UCSD-AML1 (cell line): ENCODE measurements at regions not wholly inside any gene's neighbourhood (a gene's known extent, or its start where the extent isn't known, plus 50 kb on each side); places are given as distances from the start of the nearest gene placed in this dataset.

Experiments
- DNase-seq: peaks from one replicate; lab custom pipeline; 2025; ENCODE audit not compliant: unreplicated experiment; lab: John Stamatoyannopoulos, UW

DNA sequence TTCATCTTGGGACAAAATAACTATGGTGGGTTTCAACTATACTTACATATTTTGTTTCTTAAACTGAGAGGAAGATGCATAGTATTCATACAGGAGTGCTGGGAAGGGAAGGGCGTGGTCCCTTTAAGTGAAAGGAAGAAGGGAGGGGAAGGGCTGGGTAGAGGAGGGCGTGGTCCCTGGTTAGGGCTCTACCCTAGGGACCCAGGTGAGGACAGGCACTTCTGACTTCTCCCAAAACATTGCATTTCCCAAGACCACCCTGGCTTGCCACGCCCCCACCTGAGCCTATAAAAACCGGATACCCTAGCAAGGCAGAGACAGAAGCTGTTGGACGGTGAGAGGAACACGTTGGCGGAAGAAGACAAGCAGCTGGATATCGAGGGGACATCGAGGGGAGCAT, 157.6 kb upstream of the PLXNA4 start:
- DNase-seq = no peak

DNA sequence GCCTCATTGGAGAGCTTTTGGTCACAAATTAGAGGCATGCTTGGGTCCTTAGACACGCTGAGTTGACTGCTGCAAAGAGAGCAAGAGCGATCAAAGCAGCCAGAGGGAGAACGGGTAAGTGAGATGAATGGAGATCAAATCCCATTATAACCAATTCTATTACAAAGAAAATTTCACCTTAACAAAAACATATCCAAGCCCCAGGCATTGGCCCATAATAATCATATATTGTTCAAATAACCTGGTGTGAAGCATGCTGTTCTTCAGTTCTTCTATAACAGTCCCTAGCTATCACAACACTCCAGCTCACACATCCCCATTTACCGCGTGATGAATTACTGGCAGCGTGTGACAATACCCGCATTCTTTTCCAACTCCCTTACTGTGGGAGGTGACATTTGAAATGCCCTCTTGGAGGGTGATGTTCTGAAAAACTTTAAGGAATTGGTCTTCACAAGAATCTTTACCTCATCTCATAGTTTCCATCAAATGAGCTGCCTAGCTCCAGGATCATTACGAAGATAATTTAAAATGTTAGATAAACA, 156.1 kb upstream of the PLXNA4 start:
- DNase-seq = no peak

DNA sequence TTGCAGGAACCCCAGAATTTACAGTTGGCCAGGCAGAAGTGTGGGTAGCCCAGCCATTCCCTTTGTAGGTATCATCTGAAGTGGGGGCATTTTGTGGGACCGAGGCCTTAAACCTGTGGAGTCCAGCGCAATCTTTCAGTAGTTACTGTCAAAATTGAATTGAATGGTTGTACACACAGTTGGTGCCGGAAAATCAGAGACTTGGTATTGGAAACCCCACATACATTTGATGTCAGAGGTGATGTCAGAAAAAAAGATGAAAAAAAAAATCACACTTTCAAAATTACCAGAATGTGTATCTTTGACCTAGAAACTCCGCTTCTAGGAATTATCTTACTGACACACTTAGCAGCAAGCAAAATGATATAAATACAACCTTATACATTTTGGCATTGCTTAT, 153.8 kb upstream of the PLXNA4 start:
- DNase-seq = no peak

DNA sequence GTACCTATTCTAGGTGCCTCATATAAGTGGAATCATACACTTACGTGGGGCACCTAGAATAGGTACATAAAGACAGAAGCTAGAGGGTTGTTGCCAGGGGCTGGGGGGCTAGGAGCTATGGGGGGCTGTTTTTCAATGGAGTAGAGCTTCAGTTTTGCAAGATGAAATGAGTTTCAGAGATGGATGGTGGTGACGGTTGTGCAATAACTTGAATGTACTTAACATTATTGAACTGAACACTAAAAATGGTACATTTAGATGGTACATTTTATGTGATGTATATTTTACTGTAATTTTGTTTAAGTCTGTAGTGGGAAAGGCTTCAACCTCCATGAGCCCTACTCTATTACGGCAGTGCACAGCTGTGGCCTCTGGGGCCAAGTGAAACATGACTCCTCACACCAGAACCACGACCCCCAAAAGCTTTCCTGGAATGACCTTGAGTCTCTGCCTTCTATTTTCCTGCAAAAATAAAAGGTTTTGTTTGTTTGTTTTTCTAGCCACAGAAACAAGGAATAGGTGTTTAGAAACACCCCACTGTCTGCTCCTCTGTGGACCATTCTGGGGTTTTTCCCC, 147.3 kb upstream of the PLXNA4 start:
- no peak for DNase-seq

DNA sequence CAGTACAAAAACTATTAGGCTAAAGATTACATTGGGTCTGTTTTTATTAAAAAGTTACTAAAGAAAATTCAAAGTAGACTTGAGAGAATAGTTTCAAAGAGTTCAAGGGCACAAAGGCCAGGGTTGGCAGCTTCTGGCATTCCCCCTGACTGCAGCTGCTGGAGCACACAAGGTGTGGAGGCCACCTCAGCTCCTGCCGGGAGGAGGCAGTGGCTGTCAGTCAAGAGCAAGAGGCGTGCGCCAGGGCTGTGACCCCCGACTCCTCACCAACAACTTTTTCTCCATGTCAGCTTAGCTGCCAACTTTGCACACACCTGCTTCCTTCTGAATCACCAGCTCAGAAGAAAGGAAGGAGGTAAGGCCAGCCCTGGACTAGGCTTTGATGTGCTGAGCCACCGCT, 144.6 kb upstream of the PLXNA4 start:
- DNase-seq = no peak

DNA sequence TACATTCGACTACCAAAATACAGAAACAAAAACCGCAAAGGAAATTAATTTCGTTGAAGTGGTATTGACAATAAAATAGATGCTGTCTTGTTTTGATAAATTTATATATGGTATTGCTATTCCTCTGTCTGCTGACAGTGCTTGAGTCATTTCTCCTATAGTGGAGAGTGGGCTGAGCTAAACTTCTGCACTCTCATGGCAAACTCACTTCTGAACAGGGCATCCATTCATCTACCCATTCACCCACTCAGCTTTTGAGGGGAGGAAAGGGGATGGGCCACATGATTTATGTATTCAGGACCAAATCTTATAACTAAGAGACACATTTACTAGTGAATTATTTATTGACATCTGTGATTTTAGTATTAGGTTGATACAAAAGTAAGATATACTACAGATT, 137.6 kb upstream of the PLXNA4 start:
- DNase-seq = no peak

DNA sequence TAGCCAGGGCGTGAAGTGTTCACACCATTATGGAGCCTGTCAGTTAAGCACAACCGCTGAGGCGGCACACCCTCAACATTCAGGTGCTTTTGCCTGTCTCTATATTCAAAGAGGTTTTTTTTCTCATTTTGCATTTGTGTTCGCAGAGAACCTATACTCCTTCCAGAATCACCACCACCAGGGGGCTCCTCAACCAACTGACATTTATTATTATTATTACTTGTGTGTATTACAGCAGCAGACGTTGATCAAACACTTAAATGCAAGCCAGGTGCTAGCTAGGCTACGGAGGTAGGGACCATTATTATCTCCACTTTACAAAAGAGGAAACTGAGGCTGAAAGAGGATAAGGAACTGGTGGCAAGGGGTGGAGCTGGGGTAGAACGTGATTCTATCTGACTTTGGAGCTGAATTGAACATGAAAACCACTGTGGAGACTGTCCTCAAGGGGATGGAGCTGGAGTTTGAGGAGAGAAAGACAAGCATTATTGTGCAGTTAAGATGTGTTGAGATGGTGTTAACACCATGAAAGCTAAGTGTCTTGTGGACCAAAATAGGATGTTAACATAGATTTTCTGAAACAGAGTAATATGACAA, 133.8 kb upstream of the PLXNA4 start:
- DNase-seq = no peak

DNA sequence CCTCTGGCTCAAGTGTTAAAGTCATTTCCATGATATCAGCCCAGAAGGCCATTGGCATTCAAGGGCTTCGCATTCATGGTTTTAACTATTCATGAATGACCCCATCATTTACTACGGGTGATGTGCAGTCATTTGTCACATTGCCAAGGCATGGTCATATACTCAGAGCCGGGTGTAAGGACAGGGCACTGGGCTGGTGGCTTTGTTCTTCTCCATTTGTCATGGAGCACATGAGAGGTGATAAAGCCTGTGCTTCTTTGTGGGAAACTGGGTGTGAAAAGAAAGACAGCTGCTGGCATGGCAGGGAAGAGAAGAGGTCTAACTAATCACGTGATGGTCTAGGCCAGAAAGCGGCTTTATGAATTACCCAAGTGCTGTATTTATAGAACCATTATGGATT, 132.2 kb upstream of the PLXNA4 start:
- no peak for DNase-seq

DNA sequence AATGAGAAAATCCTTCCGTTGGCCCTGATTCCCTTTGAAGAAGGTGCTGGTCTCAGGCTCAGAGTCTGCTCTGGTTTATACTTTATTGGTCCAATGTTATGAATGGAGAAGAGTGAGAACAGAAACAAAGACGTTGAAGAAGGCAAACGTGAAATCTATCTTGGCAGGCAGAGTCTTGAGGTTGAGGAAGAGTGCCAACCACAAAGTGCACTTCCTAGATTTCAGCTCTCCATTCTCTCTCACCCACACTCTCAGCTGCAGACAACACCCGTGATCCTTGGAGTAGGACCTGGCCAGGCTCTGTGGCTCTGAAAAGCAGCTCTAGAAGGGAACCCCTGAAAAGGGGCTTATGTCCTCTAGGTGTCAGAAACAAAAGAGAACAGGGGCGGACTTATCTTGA, 128.9 kb upstream of the PLXNA4 start:
- DNase-seq = no peak

DNA sequence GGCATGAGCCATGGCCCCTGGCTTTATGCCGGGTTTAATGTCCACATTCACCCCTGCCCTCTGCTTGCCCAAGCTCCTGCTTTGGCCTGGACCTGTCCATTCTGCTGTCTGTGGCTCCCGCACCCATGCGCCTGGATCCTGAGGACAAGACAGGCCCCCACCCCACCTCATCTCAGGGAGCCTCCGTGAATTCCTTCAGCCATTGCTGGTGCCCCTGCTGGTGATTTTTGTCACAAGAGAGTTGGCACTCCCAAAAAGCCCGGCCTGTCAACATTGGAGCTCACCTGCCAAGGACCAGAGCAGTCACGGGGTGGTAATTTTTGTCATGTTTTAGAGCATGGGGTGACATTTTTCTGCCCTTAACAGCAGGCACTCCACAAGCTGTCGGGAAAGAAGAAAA, 127.5 kb upstream of the PLXNA4 start:
- no peak for DNase-seq

DNA sequence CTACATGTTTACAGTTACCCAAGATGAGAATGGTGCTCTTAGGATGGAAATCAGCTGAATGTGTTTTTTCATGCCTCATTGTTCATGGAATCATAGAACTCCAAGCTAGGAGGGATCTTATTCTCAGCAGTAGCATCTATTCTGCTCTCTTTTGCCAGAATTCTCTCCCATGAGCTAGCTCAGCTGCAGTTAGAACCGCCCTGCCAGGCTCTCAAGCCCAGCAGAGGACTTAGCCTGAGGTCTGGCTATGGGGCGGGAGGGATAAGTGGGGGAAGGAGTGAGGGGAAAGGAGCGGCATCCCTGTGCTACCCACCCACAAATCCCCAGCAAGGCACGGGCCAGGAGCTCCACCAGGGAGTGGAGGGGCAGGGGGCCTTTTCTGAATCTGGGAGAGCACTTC, 120.7 kb upstream of the PLXNA4 start:
- no peak for DNase-seq

DNA sequence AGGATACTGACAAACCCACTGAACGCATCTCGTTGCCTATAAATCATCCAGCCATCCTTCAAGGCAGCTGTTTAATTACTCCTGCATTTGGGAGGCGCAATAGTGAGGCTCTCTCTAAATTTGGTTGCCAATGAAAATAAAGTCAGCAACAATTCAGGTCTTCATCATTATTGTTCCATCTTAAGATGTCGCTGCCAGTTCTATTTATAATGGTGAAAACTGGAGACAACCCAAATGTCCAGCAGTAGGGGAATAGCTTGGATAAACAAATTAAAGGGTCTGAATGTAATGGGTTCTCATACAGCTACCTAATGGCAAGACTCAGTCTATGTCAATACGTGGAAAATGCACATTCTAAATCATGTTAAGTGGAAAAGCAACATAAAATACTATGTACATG, 120.1 kb upstream of the PLXNA4 start:
- no peak for DNase-seq

DNA sequence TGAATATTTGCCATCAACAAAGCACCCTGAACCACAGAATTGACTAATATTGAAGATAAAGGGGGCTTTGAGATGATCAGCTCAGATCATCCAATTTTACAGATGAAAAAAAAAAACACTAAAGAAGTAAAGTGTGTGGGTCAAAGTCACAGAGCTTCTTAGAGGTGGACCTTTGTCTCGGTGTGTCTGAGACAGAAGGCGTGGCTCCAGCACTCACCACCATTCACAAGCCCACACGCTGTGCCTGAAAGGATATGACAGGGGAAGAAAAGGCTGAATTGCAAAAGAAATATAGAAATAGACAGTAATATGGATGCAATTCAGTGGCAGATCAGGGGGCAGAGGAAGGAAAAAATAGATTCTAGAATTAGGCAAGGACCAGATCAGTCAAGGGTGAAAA, 114.9 kb upstream of the PLXNA4 start:
- DNase-seq = no peak

DNA sequence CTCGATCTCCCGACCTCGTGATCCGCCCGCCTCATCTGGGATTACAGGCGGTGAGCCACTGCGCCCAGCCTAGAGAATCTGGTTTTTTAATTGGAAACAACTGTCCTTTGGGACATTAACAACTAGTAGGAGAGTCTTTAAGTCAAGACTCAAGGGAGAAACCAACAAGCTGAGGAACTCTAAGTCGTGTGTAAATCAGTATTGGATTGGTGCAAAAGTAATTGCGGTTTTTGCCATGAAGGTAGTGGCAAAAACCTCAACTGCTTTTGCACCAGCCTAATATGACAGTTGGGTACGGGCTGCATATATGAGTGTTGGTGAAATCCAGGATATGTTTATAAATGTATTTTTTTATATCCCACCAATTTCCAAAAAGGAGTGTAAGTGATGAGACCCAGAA, 113.9 kb upstream of the PLXNA4 start:
- no peak for DNase-seq

DNA sequence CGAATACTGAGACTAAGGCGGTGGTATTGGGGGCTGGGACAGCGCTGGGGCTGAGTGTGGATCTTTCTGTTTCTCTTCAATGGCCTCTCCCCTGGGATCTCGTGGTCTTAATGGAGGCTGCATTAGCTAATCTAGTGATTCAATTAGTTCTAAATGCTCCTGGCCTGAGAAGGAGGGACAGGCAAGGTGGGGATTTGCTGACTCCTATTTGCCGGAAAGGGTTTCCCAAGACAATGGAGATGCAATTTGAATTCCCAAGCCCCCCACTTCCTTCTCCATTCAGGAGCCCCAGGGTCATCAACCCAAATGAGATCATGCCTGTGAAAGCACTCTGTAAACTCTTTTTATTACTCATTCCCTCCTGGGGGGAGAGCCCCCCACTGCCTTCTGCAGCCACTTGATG, 111.7 kb upstream of the PLXNA4 start:
- no peak for DNase-seq

DNA sequence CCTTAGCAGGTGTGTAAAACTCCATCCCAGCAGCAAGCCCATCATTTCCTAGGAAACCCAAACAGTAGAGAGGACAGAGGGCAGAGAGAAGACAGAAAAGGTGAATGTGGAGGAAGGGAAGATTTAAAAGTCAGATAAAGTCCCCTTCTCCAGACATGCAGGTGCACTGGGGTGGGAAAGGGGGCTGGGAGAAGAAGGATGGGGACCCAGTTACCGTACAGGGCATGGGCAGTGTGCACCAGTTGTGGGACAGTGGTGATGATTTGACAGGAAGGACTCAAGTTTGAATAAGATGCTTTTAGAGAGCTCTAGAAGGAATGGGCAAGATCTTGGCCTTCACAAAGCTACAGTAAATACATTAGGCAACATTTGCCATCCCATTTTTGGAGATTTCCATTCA, 110.7 kb upstream of the PLXNA4 start:
- DNase-seq = no peak

DNA sequence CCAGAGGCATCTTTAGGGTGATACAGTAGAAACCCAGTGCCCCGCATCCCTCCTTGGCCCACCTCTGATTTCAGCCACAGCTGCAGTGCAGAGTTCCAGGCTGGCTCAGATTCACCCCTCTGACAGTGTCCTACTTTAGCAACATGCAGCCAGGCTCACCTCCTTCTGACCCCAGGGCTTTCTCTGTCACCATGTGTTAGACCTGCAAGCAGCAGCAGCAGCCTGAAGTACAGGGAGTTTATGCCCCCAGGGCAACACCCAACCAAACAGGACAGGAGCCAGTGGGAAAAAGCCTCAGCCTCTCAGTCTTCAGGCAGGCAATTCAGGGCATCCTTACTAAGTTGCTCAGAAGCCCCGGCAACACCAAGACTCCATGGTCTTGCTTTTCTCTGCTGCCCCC, 109.0 kb upstream of the PLXNA4 start:
- DNase-seq = no peak

DNA sequence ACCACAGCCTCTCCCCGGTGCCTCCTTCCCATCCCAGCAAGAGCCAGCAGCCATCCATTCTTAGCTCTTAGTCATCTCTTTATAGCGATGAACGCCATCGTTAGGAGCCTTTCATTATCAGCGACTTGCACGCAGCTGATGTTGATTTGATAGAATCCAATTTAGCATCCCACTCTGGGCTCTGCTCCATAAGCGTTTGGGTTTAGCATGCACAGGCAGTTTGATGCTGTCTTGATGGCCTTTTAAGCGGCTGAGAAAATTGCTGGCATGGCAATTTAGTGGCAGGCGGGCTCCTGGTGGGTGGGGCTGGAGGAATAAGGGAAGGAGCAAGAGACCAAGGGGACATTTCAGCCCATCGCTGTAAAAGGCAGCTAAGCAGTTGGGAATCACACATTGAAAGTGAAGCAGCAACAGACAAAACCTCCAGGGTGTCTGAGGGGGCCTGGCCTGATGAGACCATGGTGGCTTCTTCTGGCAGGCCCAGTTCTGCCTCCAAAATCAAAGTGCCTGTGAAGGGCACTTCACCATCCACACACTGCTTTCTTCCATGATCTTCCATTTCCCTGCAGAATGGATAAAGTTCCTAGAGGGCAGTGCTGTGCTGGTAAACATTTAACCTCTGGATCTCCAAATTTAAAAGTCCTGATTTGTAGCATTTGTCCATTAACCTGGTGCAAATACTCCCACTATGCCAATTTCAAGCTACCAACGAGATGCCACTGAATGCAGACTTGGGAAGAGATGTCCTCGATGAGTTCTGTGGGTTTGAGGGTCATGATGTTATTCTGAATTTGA, 107.8 kb upstream of the PLXNA4 start:
- no peak for DNase-seq

DNA sequence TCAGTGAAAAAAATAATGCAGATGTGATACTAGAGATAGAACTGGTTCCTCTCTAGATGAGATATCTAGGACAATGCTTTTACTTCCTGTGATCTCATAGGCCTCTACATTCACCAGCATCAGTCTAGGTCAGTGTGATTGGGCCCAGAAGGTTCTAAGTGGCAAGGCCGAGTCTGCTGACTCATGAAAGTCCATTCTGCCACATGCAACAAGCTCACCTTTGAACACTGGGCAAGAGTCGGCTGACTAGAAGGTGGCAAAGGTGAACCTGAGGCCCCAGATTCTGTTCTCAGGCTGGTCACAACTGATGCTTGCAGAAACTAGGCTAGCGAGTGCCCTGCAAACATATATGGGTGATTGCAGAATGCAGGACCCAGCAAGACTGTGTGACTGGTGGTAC, 105.7 kb upstream of the PLXNA4 start:
- DNase-seq = no peak

DNA sequence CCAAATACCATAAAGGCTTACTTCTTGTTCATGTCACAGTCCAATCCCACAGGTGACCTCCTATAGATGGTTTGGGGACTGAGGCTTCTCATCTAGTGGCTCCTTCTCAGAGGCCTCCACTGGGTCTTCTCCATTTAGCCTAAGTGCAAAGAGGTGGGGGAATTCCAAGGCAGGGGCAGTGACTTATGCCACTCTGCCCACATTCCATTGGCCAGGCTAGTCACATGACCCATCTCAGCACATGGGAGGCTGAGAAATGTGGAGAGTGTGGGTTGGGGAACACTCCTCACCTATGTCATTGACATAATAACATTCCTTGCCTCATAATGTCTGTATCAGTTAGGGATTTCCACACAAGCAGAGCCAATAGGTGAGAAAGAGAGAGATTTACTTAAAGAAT, 104.3 kb upstream of the PLXNA4 start:
- DNase-seq = no peak

DNA sequence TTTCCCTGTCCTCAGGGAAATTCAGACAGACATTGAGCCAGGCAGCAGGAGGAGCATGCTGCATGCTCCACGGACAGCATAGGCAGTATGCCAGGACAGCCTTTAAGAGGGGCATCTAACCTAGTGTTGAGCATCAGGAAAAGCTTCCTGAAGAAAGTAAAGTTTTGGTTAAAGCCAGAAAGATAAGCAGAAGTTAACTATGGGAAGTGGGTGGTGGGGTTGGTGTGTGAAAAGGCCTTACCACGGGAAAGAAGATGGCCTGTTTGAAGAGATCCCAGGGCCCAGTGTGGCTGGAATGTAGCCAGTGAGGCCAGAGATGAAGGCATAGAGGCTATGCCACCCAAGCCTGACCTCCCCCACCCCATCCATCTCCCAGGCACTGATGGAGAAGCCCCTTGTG, 102.4 kb upstream of the PLXNA4 start:
- DNase-seq = no peak

DNA sequence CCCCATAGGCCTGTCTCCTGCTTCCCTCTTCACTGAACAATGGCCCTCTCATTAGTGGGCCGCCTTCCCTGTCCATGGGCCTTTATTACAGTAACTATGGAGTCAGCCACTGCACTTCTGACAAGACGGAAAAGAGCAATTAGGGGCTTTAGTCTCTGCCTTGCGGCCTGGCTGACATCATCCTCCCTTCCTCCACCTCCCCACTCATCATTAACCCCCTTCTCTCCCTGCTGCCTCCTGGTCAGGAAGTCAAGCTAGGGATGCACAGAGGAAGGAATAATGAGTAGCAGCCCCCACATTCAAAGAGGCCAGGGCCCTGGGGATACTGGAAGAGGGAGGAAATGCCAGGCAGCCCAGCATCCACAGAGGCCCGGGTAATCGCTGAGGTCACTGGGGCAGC, 101.6 kb upstream of the PLXNA4 start:
- DNase-seq = no peak
